HepG2 (cell line): ENCODE measurements at regions not wholly inside any gene's neighbourhood (a gene's known extent, or its start where the extent isn't known, plus 50 kb on each side); places are given as distances from the start of the nearest gene placed in this dataset.

Experiments
- ATAC-seq: fragments of 200-7000 bp; cut with Tn5 transposase; 3 replicates; pipeline ENCODE4 v1.9.1; 2020; ENCODE audit warnings: mild to moderate bottlenecking, moderate library complexity
- BruUV-seq: library from RNA; stranded (reverse); fragments of 400-500 nt; replicated peaks from 2 replicates; lab custom pipeline; 2021; lab: Mats Ljungman, UMichigan
- CTCF ChIA-PET: fragments of 300-600 bp; formaldehyde crosslinking; extraction: SDS; loops from one replicate; lab custom pipeline; 2021; ENCODE audit warnings: low total read pairs, inconsistent platforms, low intra/inter-chr PET ratio; lab: Yijun Ruan, JAX
- POLR2A ChIA-PET: fragments of 350-600 bp; sonication (Branson Sonifier 250); formaldehyde crosslinking; loops from one replicate; lab custom pipeline; 2020; ENCODE audit warnings: antibody characterized with exemption, inconsistent platforms; lab: Yijun Ruan, JAX
- DNase-seq: peaks from one replicate; pipeline ENCODE4 v3.0.0-alpha.2; 2015; ENCODE audit warnings: low spot score
- FAIRE-seq: peaks from 3 replicates; lab custom pipeline; 2011; peaks lifted over from hg19 to GRCh38; lab: Jason Lieb, UNC
- H2AFZ ChIP-seq: one replicate; pipeline ENCODE4 v1.6.1; 2011; ENCODE audit warnings: low read length, inconsistent platforms
- H3K27ac ChIP-seq: fragments of 300-600 bp; 3 replicates; pipeline ENCODE4 v1.8.0; 2011; ENCODE audit warnings: mixed run types, mild to moderate bottlenecking, mixed read lengths, low read length, inconsistent platforms; ENCODE audit not compliant: insufficient read depth; ENCODE audit errors: extremely low read length
- H3K27me3 ChIP-seq, 2 experiments: fragments of 200-600 bp in 1 of 2; 2 replicates in 1 of 2; 3 replicates in 1 of 2; pipeline versions ENCODE4 v1.6.0 to v1.8.0; 2011; ENCODE audit warnings: low read length in 2 of 2, mild to moderate bottlenecking in 2 of 2, moderate library complexity in 2 of 2, inconsistent platforms in 1 of 2; ENCODE audit not compliant: insufficient read depth in 2 of 2, control insufficient read depth in 1 of 2
- H3K36me3 ChIP-seq, 2 experiments: fragments of 200-600 bp in 1 of 2; replicated peaks in 1 of 2; 2 replicates in 1 of 2; 3 replicates in 1 of 2; pipeline versions ENCODE4 v1.5.1 to v1.8.0; 2011; ENCODE audit warnings: low read length in 2 of 2, inconsistent platforms in 1 of 2; ENCODE audit not compliant: insufficient read depth in 2 of 2, control insufficient read depth in 1 of 2
- H3K4me1 ChIP-seq: 2 replicates; pipeline ENCODE4 v1.5.1; 2012; ENCODE audit warnings: low read length, inconsistent platforms; ENCODE audit not compliant: insufficient read depth
- H3K4me2 ChIP-seq: 2 replicates; pipeline ENCODE4 v1.6.0; 2011; ENCODE audit warnings: low read depth, low read length, inconsistent platforms
- H3K4me3 ChIP-seq, 3 experiments: fragments of 200-600 bp in 1 of 3; sonication (generic), shearing (Covaris generic) in 1 of 3; replicated peaks in 1 of 3; 2 replicates each; pipeline ENCODE4 v1.5.1; 2011 to 2016; ENCODE audit warnings: low read length in 3 of 3, inconsistent platforms in 2 of 3, low read depth in 2 of 3, mild to moderate bottlenecking in 2 of 3, control low read depth in 1 of 3, mixed read lengths in 1 of 3; ENCODE audit not compliant: insufficient read depth in 1 of 3
- H3K79me2 ChIP-seq: one replicate; pipeline ENCODE4 v1.6.1; 2011; ENCODE audit warnings: low read length, inconsistent platforms; ENCODE audit not compliant: insufficient read depth
- H3K9ac ChIP-seq: 2 replicates; pipeline ENCODE4 v1.6.0; 2011; ENCODE audit warnings: mild to moderate bottlenecking, low read depth, low read length, inconsistent platforms; ENCODE audit not compliant: insufficient read depth
- H3K9me3 ChIP-seq: 2 replicates; pipeline ENCODE4 v1.5.1; 2012; ENCODE audit warnings: mild to moderate bottlenecking, low read length
- H4K20me1 ChIP-seq: 2 replicates; pipeline ENCODE4 v1.6.0; 2011; ENCODE audit warnings: inconsistent platforms, mild to moderate bottlenecking, low read length, moderate library complexity; ENCODE audit not compliant: insufficient read depth
- ATF7-NPFF ChIP-seq: sonication (generic); formaldehyde crosslinking; IDR thresholded peaks from 2 replicates; pipeline ENCODE4 v1.8.1; 2023; ENCODE audit warnings: mild to moderate bottlenecking, low read depth, missing genetic modification reagents, moderate library complexity
- GATAD1 ChIP-seq: IDR thresholded peaks from 2 replicates; pipeline ENCODE4 v1.6.1; 2016; ENCODE audit warnings: missing genetic modification reagents, missing compliant biosample characterization
- HMG20B ChIP-seq: conservative IDR thresholded peaks from 2 replicates; pipeline ENCODE4 v1.6.1; 2016; ENCODE audit warnings: missing genetic modification reagents, missing compliant biosample characterization
- HOXA3 ChIP-seq: sonication (generic); formaldehyde crosslinking; IDR thresholded peaks from 2 replicates; pipeline ENCODE4 v1.5.0; 2020; ENCODE audit warnings: missing genetic modification reagents
- KMT2B ChIP-seq: IDR thresholded peaks from 2 replicates; pipeline ENCODE4 v1.6.1; 2016; ENCODE audit warnings: missing genetic modification reagents, missing compliant biosample characterization
- MBD4 ChIP-seq: IDR thresholded peaks from 2 replicates; pipeline ENCODE4 v1.6.1; 2012; ENCODE audit warnings: low read length, inconsistent platforms, borderline replicate concordance
- MYNN ChIP-seq: sonication (generic); formaldehyde crosslinking; IDR thresholded peaks from 2 replicates; pipeline ENCODE4 v1.4.0; 2020; ENCODE audit warnings: mild to moderate bottlenecking, low read depth, missing genetic modification reagents
- SETDB1 ChIP-seq: sonication (generic); formaldehyde crosslinking; IDR thresholded peaks from 2 replicates; pipeline ENCODE4 v1.5.1; 2020; ENCODE audit warnings: missing genetic modification reagents, mild to moderate bottlenecking, borderline replicate concordance
- SP2 ChIP-seq: sonication (generic); formaldehyde crosslinking; IDR thresholded peaks from 2 replicates; pipeline ENCODE4 v1.5.1; 2020; ENCODE audit warnings: mild to moderate bottlenecking, missing genetic modification reagents
- ZFP1 ChIP-seq: IDR thresholded peaks from 2 replicates; pipeline ENCODE4 v1.6.1; 2016
- ZNF17 ChIP-seq: sonication (generic); formaldehyde crosslinking; IDR thresholded peaks from 2 replicates; pipeline ENCODE4 v1.5.0; 2020; ENCODE audit warnings: mild to moderate bottlenecking, missing genetic modification reagents
- ZNF232 ChIP-seq: sonication (generic); formaldehyde crosslinking; IDR thresholded peaks from 2 replicates; pipeline ENCODE4 v1.4.0; 2020; ENCODE audit warnings: missing genetic modification reagents, borderline replicate concordance
- ZNF329 ChIP-seq: sonication (generic); formaldehyde crosslinking; IDR thresholded peaks from 2 replicates; pipeline ENCODE4 v1.9.0; 2021; ENCODE audit warnings: low read depth, mild to moderate bottlenecking, missing genetic modification reagents
- ZNF343 ChIP-seq: sonication (generic); formaldehyde crosslinking; IDR thresholded peaks from 2 replicates; pipeline ENCODE4 v1.4.0; 2020; ENCODE audit warnings: mild to moderate bottlenecking, missing genetic modification reagents
- ZNF672 ChIP-seq: sonication (generic); formaldehyde crosslinking; IDR thresholded peaks from 2 replicates; pipeline ENCODE4 v1.8.1; 2022; ENCODE audit warnings: missing genetic modification reagents
- ZNF776 ChIP-seq: sonication (generic); formaldehyde crosslinking; IDR thresholded peaks from 2 replicates; pipeline ENCODE4 v1.4.0; 2020; ENCODE audit warnings: mild to moderate bottlenecking, missing genetic modification reagents
- ZSCAN20 ChIP-seq: sonication (generic); formaldehyde crosslinking; IDR thresholded peaks from 2 replicates; pipeline ENCODE4 v1.4.0; 2020; ENCODE audit warnings: missing genetic modification reagents, mild to moderate bottlenecking, borderline replicate concordance
- WGBS: methylation state at CpG from one replicate; pipeline ENCODE4 v1.1.6; 2017; ENCODE audit warnings: low lambda C conversion rate; 5-methylcytosine and 5-hydroxymethylcytosine counted together
- in situ Hi-C: cut with HindIII; loops from 2 replicates; pipeline ENCODE4 v1.10.0; 2017; ENCODE audit warnings: low pct_unique_long_range_greater_than_20kb; ENCODE audit not compliant: extremely low pct_ligation_motif_present
- intact Hi-C: fragments of 100-400 bp; cut with micrococcal nuclease; formaldehyde crosslinking; loops from one replicate; pipeline ENCODE4 v1.10.0; 2022; ENCODE audit not compliant: unreplicated experiment
- TF ChIP-seq, protein P1 (sequence below), 2 experiments: fragments of 450-650 bp in 1 of 2; sonication (generic) in 1 of 2; formaldehyde crosslinking; IDR thresholded peaks; 2 replicates each; pipeline versions ENCODE4 v1.5.0 to v1.8.0; 2020 to 2022; ENCODE audit warnings: mild to moderate bottlenecking in 1 of 2, missing genetic modification reagents in 1 of 2

- Histone ChIP-seq H3K4me2 (no peak overlapping the region), H3K9ac (no peak overlapping the region), H3K4me3 (no peak overlapping the region), H3K27me3 (no peaks in the 10 kb centered on the region), H4K20me1 (no peaks in the 10 kb centered on the region), H2AFZ (no peak overlapping the region), H3K4me1 (no peaks in the 10 kb centered on the region), H3K9me3 (no peaks in the 10 kb centered on the region), H3K79me2 (no peaks in the 10 kb centered on the region), H3K27ac (no peak overlapping the region), H3K36me3 (no peaks in the 10 kb centered on the region)
- TF ChIP-seq MBD4 (no peak), ZSCAN20 (CRISPR knock-in tag) (no peak), ZNF232 (no peak), SETDB1 (CRISPR knock-in tag) (no peak), KMT2B (CRISPR knock-in tag) (no peak), SP2 (CRISPR knock-in tag) (no peak)
- ChIA-PET CTCF (no interaction called here), POLR2A (no interaction called here)
- FAIRE-seq (no peak), DNase-seq (no peak), ATAC-seq (no peak)
- intact Hi-C loops (no loop called here), in situ Hi-C loops (no loop called here)
- 0% methylated on average over 1 of the region's 1 CpG for WGBS
- no TSS peak for BruUV-seq
Observed at GRCh38 chr9:13022756-13023155, 247.9 kb downstream of the LURAP1L start.

DNA sequence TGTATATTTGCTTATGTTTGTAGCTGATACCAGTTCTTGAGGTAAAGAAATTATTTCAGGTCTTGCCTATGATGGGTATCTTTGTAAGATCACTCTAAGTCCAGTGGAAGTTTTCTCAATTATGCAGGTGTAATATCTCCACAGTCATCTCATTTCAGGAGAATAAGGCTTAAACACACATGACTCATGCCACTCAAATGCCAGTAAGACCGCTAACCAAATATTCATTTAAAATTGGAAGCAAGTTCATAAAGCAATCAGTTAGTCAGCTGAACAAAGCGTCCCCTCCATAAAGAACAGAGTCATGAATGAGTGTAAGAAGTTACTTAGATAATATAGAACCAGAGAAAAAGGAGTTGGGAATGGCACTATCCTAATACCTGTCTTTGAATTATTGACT is 248.7 kb downstream of the LURAP1L start:
- no peak overlapping the region for H3K9ac ChIP-seq
- ChIA-PET POLR2A (no interaction called here), CTCF (no interaction called here)
- no peak for FAIRE-seq
- H3K27me3 ChIP-seq = no peaks in the 10 kb centered on the region
- ATAC-seq = no peak
- H3K9me3 ChIP-seq = no peaks in the 10 kb centered on the region
- in situ Hi-C loops = no loop called here
- no TSS peak for BruUV-seq
- no peak overlapping the region for H2AFZ ChIP-seq
- no peak overlapping the region for H3K27ac ChIP-seq
- 0% methylated on average over 2 of the region's 2 CpGs for WGBS
- no peak for TF ChIP-seq HOXA3 (CRISPR knock-in tag)
- no peak for TF ChIP-seq MYNN
- TF ChIP-seq ZNF672 = no peak
- TF ChIP-seq, protein P1, sequence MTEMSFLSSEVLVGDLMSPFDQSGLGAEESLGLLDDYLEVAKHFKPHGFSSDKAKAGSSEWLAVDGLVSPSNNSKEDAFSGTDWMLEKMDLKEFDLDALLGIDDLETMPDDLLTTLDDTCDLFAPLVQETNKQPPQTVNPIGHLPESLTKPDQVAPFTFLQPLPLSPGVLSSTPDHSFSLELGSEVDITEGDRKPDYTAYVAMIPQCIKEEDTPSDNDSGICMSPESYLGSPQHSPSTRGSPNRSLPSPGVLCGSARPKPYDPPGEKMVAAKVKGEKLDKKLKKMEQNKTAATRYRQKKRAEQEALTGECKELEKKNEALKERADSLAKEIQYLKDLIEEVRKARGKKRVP (CRISPR knock-in tag; IDR thresholded peaks at IDR 0.05) = no peak
- no peak for TF ChIP-seq HMG20B
- TF ChIP-seq ZNF17 (CRISPR knock-in tag) = no peak
- TF ChIP-seq ZNF329 (CRISPR knock-in tag) = no peak
- no peak for TF ChIP-seq GATAD1 (CRISPR knock-in tag)
- TF ChIP-seq ZFP1 (CRISPR knock-in tag) = no peak
- TF ChIP-seq ZNF776 (CRISPR knock-in tag) = no peak
- TF ChIP-seq ZNF343 = no peak
- no peak for TF ChIP-seq ATF7-NPFF (CRISPR knock-in tag)
- TF ChIP-seq, all 625 proteins: peak for 0
- no peaks in the 10 kb centered on the region for H4K20me1 ChIP-seq
- DNase-seq = peak; percentile 9
- no peak overlapping the region for H3K4me3 ChIP-seq
- H3K4me1 ChIP-seq = no peaks in the 10 kb centered on the region
- no peak overlapping the region for H3K4me2 ChIP-seq
- intact Hi-C loops = no loop called here
- H3K36me3 ChIP-seq = no peaks in the 10 kb centered on the region
- no peaks in the 10 kb centered on the region for H3K79me2 ChIP-seq
